Gastrocnemius medialis (tissue), 4 donors: ENCODE measurements at regions not wholly inside any gene's neighbourhood (a gene's known extent, or its start where the extent isn't known, plus 50 kb on each side); places are given as distances from the start of the nearest gene placed in this dataset.

Experiments used
- CTCF ChIP-seq, 5 experiments: fragments of 450-650 bp in 3 of 5; fragments of 200-600 bp in 2 of 5; sonication (generic) in 2 of 5; IDR thresholded peaks in 4 of 5; conservative IDR thresholded peaks in 1 of 5; 1 replicate in 4 of 5; 2 replicates in 1 of 5; pipeline ENCODE4 v1.5.1; 2016 to 2019; ENCODE audit warnings: antibody characterized with exemption in 5 of 5, mild to moderate bottlenecking in 3 of 5, moderate library complexity in 3 of 5
- POLR2A ChIP-seq, 2 donors: fragments of 450-650 bp; IDR thresholded peaks; one replicate each; pipeline ENCODE4 v1.6.1; 2017; ENCODE audit warnings: antibody characterized with exemption in 2 of 2, mild to moderate bottlenecking in 2 of 2, moderate library complexity in 2 of 2

GRCh38 chr6:23339268-23339667 lies 769.9 kb downstream of the HDGFL1 start:
- TF ChIP-seq CTCF (IDR thresholded peaks at IDR 0.05 in 4 of 5, conservative IDR thresholded peaks at IDR 0.05 in 1 of 5) (no peak), POLR2A (IDR thresholded peaks at IDR 0.05) (no peak)
